Stimulated activated CD8-positive, alpha-beta memory T cell treated with anti-CD3 and anti-CD28 coated beads, Interleukin-7, amount 100 ng/mL, for 48 hours (primary cell): ENCODE measurements at regions not wholly inside any gene's neighbourhood (a gene's known extent, or its start where the extent isn't known, plus 50 kb on each side); places are given as distances from the start of the nearest gene placed in this dataset.
"Not testable (repeated sequence)": the region's sequence is repeated elsewhere in the genome, so short reads cannot be mapped to it uniquely, and the experiment has no call there.

Experiments used
- DNase-seq, 2 donors: peaks; one replicate each; pipeline ENCODE4 v3.0.0-alpha.2; 2020; ENCODE audit warnings: low read depth in 1 of 2; ENCODE audit errors: extremely low read depth in 1 of 2

GRCh38 chr3:17847156-17847555 lies 104.7 kb upstream of the TBC1D5 start:
- DNase-seq: no peak

GRCh38 chr3:17846466-17846865 lies 104.0 kb upstream of the TBC1D5 start:
- no peak for DNase-seq

GRCh38 chr3:17845026-17845812 lies 102.8 kb upstream of the TBC1D5 start:
- no peak for DNase-seq

- no peak for DNase-seq
These were observed 101.8 kb upstream of the TBC1D5 start for GRCh38 chr3:17844236-17844635.

GRCh38 chr3:17841190-17841828 lies 98.9 kb upstream of the TBC1D5 start:
- peak; percentile 33 to 53 for DNase-seq

GRCh38 chr3:17840651-17841050 lies 98.2 kb upstream of the TBC1D5 start:
- DNase-seq: no peak

GRCh38 chr3:17840126-17840525 lies 97.7 kb upstream of the TBC1D5 start:
- no peak for DNase-seq

GRCh38 chr3:17836919-17837318 lies 94.5 kb upstream of the TBC1D5 start:
- DNase-seq: no peak

GRCh38 chr3:17836092-17836491 lies 93.7 kb upstream of the TBC1D5 start:
- DNase-seq: no peak

- no peak for DNase-seq
These were observed 91.5 kb upstream of the TBC1D5 start for GRCh38 chr3:17833786-17834559.

- DNase-seq: no peak
These were observed 89.6 kb upstream of the TBC1D5 start for GRCh38 chr3:17832016-17832415.

GRCh38 chr3:17831366-17831765 lies 88.9 kb upstream of the TBC1D5 start:
- no peak for DNase-seq

GRCh38 chr3:17830788-17831187 lies 88.4 kb upstream of the TBC1D5 start:
- DNase-seq: no peak

GRCh38 chr3:17828388-17828787 lies 86.0 kb upstream of the TBC1D5 start:
- no peak for DNase-seq

GRCh38 chr3:17825298-17825697 lies 82.9 kb upstream of the TBC1D5 start:
- DNase-seq: no peak

- DNase-seq: no peak
These were observed 81.4 kb upstream of the TBC1D5 start for GRCh38 chr3:17823816-17824215.

GRCh38 chr3:17823036-17823435 lies 80.6 kb upstream of the TBC1D5 start:
- DNase-seq: no peak

GRCh38 chr3:17820704-17821103 lies 78.3 kb upstream of the TBC1D5 start:
- no peak for DNase-seq

- no peak for DNase-seq
These were observed 77.8 kb upstream of the TBC1D5 start for GRCh38 chr3:17820275-17820674.

GRCh38 chr3:17817973-17818372 lies 75.5 kb upstream of the TBC1D5 start:
- DNase-seq: not testable (repeated sequence)

GRCh38 chr3:17817545-17817944 lies 75.1 kb upstream of the TBC1D5 start:
- no peak for DNase-seq

GRCh38 chr3:17816839-17817238 lies 74.4 kb upstream of the TBC1D5 start:
- not testable (repeated sequence) for DNase-seq
